ENCODE measurements at regions not wholly inside any gene's neighbourhood (a gene's known extent, or its start where the extent isn't known, plus 50 kb on each side); places are given as distances from the start of the nearest gene placed in this dataset.
"Not testable (repeated sequence)": the region's sequence is repeated elsewhere in the genome, so short reads cannot be mapped to it uniquely, and the experiment has no call there.

DNA sequence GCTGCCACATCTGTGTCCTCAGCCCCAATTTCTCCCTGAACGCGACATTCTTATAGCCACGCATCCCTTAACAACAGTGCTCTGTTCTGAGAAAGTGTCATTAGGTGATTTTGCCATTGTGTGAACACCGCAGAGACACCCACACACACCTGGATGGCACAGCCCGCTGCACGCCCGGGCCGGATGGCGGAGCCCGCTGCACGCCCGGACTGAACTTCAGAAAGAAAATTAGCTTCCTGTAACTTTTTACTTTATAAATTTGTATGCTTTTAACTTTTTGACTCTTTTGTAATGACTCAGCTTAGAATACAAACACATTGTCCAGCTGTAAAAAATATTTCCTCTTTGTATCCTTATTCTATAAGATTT lies 567.0 kb upstream of the B3GAT1 start:
- TF ChIP-seq, protein P1, sequence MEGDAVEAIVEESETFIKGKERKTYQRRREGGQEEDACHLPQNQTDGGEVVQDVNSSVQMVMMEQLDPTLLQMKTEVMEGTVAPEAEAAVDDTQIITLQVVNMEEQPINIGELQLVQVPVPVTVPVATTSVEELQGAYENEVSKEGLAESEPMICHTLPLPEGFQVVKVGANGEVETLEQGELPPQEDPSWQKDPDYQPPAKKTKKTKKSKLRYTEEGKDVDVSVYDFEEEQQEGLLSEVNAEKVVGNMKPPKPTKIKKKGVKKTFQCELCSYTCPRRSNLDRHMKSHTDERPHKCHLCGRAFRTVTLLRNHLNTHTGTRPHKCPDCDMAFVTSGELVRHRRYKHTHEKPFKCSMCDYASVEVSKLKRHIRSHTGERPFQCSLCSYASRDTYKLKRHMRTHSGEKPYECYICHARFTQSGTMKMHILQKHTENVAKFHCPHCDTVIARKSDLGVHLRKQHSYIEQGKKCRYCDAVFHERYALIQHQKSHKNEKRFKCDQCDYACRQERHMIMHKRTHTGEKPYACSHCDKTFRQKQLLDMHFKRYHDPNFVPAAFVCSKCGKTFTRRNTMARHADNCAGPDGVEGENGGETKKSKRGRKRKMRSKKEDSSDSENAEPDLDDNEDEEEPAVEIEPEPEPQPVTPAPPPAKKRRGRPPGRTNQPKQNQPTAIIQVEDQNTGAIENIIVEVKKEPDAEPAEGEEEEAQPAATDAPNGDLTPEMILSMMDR (IDR thresholded peaks at IDR 0.05), result not testable (repeated sequence)
- not testable (repeated sequence) for TF ChIP-seq EZH2, EZH2phosphoT487 (IDR thresholded peaks at IDR 0.05)
